Osteocyte (in vitro differentiated cells): ENCODE measurements at regions not wholly inside any gene's neighbourhood (a gene's known extent, or its start where the extent isn't known, plus 50 kb on each side); places are given as distances from the start of the nearest gene placed in this dataset.

Experiments
- DNase-seq: peaks from one replicate; pipeline ENCODE4 v3.0.0; 2021; ENCODE audit warnings: mixed read lengths; ENCODE audit not compliant: unreplicated experiment; ENCODE audit errors: extremely low spot score
- H3K27ac Mint-ChIP-seq: one replicate; pipeline ENCODE4 v1.8.0; 2021; ENCODE audit warnings: mild to moderate bottlenecking, mixed read lengths; ENCODE audit not compliant: unreplicated experiment
- H3K27me3 Mint-ChIP-seq: one replicate; pipeline ENCODE4 v1.8.0; 2021; ENCODE audit warnings: mixed read lengths; ENCODE audit not compliant: unreplicated experiment
- H3K36me3 Mint-ChIP-seq: one replicate; pipeline ENCODE4 v1.8.0; 2021; ENCODE audit warnings: mixed read lengths; ENCODE audit not compliant: unreplicated experiment
- H3K4me1 Mint-ChIP-seq: one replicate; pipeline ENCODE4 v1.8.0; 2021; ENCODE audit warnings: mixed read lengths; ENCODE audit not compliant: unreplicated experiment
- H3K4me3 Mint-ChIP-seq: one replicate; pipeline ENCODE4 v1.8.0; 2021; ENCODE audit warnings: mild to moderate bottlenecking, moderate library complexity, mixed read lengths; ENCODE audit not compliant: unreplicated experiment
- H3K9me3 Mint-ChIP-seq: one replicate; pipeline ENCODE4 v1.8.0; 2021; ENCODE audit warnings: mixed read lengths; ENCODE audit not compliant: unreplicated experiment
- CTCF ChIP-seq: fragments of 200-600 bp; sonication (generic); IDR thresholded peaks from 2 replicates; pipeline ENCODE4 v1.5.0; 2021; ENCODE audit warnings: antibody characterized with exemption, mild to moderate bottlenecking, moderate library complexity

DNA sequence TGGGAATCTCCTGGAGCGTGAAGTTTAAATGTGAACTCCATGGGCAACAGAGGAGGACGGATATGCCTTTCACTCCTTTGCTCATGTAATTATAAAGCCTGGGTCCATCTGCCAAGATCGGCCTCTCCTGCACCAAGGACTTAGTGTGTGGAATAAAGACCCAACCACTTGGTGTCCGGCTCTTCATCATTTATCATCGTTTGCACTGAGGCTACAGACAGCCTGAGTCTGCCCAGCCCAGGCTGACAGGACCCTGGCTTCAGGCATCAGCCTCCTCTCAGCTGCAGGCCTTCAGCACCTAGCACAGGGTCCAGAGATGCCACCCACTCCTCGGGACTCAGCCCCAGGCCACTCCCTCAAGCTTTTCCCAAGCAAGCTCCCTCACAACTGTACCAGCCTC lies 206.8 kb upstream of the IPO5 start:
- DNase-seq = no peak
- Mint-ChIP-seq H3K27me3 (peaks cover 2% of the 10 kb centered on the region), H3K4me3 (no peak overlapping the region), H3K36me3 (no peaks in the 10 kb centered on the region), H3K9me3 (peaks cover 12% of the 10 kb centered on the region), H3K4me1 (peaks cover 7% of the 10 kb centered on the region), H3K27ac (no peak overlapping the region)
- no peak for TF ChIP-seq CTCF

DNA sequence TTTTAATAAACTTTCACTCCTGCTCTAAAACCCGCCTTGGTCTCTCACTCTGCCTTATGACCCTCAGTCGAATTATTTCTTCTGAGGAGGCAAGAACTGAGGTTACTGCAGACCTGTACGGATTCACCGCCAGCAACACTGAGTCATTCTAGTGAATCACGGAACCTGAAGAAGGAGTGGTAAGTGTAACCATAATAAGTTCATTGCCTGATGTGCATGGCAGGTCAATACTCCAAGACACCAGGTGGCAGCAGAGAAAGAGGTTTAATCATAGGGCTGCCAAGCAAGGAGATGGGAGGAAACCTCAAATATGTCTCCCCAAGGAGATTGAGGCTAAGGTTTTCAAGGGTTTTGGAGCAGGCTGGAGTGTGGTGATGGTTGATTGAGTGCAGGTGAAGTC lies 204.3 kb upstream of the IPO5 start:
- Mint-ChIP-seq H3K27me3 (peaks cover 5% of the 10 kb centered on the region), H3K9me3 (peaks cover 12% of the 10 kb centered on the region), H3K4me1 (peaks cover 2% of the 10 kb centered on the region), H3K36me3 (no peaks in the 10 kb centered on the region), H3K27ac (no peak overlapping the region), H3K4me3 (no peak overlapping the region)
- no peak for TF ChIP-seq CTCF
- no peak for DNase-seq

DNA sequence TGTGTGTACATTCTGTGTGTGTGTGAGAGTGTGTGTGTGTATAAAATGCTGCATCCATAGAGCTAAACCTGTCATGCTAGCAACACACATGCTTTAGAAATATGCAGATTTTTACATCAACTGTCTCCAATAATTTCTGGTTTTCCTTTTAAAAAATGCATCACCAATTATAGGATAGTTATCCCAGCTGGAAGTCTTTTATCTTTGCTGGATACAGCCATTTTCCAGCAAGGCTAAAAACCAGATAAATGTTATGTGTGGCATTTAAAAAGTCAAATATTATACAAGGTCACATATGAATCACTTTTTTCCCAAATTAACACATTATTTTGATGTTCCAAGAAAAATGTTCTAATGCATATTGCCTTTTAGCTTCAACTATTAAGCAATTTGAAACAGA lies 202.0 kb upstream of the IPO5 start:
- Mint-ChIP-seq H3K27ac (no peak overlapping the region), H3K4me1 (no peaks in the 10 kb centered on the region), H3K36me3 (no peaks in the 10 kb centered on the region), H3K9me3 (peaks cover 10% of the 10 kb centered on the region), H3K4me3 (no peak overlapping the region), H3K27me3 (peaks cover 7% of the 10 kb centered on the region)
- no peak for TF ChIP-seq CTCF
- DNase-seq = no peak

GRCh38 chr13:97752961-97753668 lies 200.4 kb upstream of the IPO5 start:
- Mint-ChIP-seq H3K36me3 (no peaks in the 10 kb centered on the region), H3K9me3 (peaks cover 5% of the 10 kb centered on the region), H3K4me1 (peaks cover 6% of the 10 kb centered on the region), H3K27me3 (peaks cover 14% of the 10 kb centered on the region), H3K27ac (no peak overlapping the region), H3K4me3 (no peak overlapping the region)
- no peak for TF ChIP-seq CTCF
- DNase-seq = no peak

DNA sequence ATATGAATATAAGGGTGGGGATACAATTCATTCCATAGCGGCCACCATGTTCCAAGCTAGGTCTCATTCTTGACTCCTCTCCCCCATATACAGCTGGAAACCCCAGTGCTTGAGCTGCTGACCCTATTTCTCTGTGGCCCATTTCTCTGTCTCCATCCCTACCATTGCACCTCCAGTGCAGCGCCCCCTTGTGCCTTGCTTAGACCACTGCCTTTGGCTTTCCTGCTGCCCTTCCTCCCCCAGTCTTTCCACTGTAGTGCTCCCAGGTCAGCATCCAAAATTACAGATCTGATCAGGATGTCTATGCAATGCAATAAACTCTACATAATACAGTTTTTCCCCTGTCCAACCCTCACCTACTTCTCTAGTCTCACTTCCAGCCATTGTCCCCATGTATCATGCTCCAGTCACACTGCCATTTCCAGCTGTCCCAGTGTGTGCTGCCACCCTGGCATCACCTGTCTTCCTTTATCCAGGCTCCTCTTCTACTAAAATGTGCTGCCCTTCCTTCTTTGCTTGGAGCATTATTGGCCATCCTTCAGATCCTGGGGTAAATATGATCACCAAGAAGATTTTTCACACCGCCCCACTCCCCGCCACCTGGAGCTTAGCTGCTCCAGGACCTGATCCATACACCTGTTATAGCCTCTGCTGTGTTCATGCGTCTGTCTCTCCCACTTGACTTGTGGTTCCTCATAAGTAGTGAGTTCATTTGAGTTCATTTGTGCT lies 199.4 kb upstream of the IPO5 start:
- DNase-seq = no peak
- Mint-ChIP-seq H3K36me3 (no peaks in the 10 kb centered on the region), H3K4me1 (peaks cover 6% of the 10 kb centered on the region), H3K27ac (no peak overlapping the region), H3K27me3 (peaks cover 14% of the 10 kb centered on the region), H3K9me3 (peaks cover 4% of the 10 kb centered on the region), H3K4me3 (no peak overlapping the region)
- TF ChIP-seq CTCF = no peak
